HG03064 (cell line): ENCODE measurements at regions not wholly inside any gene's neighbourhood (a gene's known extent, or its start where the extent isn't known, plus 50 kb on each side); places are given as distances from the start of the nearest gene placed in this dataset.

Source experiments
- ATAC-seq: cut with Tn5 transposase; IDR thresholded peaks from one replicate; pipeline ENCODE4 v1.9.1; 2021; ENCODE audit warnings: low read depth; ENCODE audit not compliant: unreplicated experiment

DNA sequence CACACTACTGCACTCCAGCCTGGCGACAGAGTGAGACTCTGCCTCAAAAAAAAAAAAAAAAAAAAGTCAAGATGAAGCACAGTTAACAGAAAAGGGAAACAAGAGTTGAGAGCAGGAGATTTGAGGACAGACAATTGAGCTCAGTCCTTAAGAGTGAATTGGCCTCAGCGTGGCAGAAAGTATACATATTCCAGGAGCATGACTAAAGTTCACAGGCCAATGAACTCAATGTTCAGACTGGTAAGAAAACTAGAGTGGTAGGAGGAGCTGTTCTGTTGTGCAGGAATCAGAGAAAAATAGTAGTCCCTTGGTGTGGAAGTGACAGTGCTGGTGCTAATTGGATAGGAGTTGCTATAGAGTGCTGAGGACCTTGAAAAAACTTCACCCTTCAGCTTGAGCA, 60.0 kb downstream of the NRN1 start:
- ATAC-seq = no peak

DNA sequence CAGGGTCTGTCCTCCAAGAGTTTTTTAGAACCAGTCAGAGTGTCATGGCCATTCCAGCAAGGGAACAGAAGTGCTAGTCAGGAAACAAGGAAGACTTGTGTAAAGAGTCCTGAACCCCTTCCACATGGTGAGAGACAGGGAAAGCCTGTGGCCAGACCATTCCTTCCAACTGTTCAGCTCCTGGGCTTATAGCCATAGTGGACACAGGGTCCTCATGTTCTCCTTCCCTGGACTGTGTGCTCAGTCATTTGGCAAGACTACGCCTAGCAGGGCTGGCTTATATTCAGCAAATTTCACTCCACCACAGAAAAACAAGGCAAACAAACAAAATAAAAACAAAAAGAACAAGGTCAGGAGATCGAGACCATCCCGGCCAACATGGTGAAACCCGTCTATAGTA, 60.5 kb downstream of the NRN1 start:
- no peak for ATAC-seq

DNA sequence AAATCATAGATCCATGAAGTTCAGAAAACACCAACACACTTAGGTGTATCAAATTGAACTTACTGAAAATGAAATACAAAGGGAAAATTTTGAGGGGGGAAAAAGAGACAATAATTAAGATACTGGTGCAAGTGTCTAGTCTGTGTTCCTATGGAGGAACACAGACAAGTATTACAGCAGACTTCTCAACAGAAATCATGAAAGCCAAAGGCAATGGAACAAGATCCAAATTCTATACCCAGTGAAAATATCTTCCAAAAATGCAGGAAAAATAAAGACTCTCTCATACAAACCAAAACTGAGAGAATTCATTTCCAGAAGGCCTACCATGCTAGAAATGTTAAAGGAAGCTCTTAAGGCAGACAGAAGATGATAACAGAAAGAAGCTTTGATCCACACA, 63.1 kb downstream of the NRN1 start:
- no peak for ATAC-seq

DNA sequence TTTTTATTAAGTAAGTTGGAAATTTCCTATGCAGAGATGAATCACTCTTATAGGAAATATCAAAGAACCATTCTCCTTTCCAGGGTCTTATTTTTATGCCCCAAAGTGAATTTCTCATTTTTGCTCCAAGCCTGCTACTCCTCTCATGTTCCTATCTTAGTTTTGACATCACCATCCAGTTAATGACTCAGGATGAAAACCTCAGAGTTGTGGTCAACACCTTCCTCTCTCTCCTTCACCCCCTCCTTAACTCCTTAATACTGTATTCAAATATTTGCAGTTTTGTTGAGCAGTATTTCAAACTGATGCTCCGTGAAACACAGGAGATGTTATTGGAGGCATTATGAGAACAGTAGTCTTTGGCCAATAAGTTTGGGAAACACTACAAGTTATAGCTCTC, 64.1 kb downstream of the NRN1 start:
- no peak for ATAC-seq

DNA sequence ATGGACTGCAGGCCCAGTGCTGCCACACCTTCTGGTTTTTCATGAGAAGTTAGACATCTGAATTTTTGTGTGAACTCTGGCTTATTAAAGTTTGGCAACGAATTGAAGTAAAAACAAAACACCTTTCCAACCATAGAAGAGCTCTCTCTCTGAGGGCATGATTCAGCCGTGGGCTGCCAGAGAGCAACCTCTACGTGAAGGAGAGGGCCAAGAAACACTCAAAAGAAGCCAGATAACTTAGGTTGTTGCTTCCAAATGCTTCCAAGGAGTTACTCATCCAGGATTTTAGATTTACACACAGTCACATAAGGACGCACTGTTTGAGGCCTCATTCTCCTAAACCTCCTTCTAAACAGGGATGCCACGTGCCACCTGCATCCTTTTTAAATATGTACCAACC, 65.5 kb downstream of the NRN1 start:
- no peak for ATAC-seq

DNA sequence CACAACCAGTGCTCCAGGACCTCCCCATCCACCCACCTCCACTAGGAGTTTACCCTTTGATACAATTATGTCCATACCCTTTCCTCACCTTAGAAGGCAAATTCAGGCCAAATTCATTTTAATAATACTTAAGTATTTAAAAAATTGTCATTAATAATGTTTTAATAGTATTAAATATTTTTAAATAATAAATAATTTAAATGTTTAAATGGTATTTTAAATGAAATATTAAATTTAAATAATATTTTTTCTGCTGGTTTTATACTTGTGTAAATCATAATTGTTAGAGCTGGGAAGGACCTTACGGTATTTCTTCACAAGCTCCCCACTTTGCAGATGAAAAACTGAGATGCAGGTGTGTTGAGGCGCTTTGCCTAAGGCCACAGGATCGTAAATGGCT, 67.8 kb downstream of the NRN1 start:
- ATAC-seq = no peak

DNA sequence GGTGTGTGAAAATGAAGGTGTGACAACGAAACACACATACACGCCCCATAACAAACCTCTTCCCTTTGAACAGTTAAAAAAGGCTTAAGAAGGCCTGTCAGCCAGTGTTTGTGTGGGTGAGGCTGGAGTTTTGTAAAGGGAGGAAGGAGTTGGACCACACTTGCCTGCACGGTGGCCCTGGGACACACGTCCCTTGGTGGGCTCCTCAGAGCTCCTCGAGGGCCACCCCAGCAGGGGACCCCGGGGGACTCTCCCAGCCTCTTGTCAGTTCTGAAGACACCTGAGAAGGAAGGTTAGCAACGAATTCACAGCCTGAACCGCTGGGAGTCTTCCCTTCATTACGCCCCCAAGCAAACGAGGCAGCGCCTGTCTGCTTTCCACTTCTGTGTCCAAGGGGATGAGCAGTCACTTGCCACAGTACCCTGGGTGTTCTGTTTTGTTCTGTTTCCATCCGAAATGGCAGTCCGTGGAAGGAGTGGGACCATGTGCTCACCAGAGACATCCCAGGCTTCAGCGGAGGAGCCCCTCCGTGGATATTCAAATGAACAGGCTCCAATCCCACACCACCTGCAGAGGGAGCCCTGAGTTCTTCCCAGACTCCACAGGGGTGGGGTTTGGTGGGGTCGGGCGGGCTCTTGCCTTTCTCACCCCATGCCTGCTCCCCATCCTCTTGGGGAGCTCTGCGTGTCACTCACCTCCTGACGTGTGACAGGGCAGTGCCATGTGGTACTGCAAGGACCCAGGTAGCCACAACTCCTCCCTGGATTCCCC, 68.6 kb downstream of the NRN1 start:
- no peak for ATAC-seq

DNA sequence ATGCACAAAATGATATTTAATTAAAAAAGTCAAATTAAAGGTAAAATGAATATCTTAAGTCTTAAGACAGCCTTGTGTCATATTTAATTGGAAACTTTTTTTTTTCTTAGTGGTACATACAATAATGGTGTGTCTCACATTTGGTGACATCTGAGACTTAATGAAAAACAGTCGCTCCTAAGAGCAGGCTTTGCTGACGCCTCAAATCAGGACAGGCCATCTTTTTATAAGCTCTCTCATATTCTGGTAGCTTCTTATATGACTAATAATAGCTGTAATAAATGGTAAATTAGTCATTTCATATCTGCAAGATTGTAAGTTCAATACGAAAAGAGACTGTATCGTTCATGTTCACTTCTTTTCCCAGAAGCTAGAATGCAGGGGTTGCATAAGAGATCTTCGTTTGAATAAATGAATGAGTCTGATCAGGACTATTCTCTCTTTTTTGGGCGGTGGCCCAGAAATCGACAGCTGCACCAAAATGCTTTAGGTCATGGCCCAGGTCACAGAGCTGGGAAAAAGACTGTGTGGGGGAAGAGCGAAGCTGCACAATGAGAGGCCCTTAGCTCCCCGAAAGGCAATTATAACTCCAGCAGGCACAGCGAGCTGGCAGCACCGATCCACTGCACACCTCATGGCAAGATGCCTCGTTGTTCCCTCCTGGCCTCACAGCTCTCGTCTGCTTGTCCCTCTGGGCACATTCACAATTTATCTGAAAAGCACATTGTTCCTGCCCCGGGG, 69.4 kb downstream of the NRN1 start:
- ATAC-seq = no peak

DNA sequence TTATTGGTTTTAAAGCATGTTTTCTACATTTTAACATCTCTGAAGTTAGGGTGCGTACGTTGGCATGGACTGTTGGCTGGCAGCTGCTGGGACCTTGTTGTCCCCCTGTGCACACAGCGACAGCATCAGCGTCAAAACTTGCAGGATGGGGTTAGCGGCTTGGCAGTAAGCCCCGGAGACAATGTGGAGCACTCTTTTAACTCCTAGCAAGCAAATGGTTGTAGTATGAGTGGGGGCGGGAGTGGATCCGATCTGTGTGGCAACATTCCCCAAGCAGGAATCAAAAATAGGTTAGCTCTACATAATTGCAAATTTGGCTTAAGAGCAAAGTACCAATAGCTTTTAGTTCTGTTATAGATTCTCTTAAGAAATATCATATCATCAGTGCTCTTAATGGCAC, 70.1 kb downstream of the NRN1 start:
- no peak for ATAC-seq

DNA sequence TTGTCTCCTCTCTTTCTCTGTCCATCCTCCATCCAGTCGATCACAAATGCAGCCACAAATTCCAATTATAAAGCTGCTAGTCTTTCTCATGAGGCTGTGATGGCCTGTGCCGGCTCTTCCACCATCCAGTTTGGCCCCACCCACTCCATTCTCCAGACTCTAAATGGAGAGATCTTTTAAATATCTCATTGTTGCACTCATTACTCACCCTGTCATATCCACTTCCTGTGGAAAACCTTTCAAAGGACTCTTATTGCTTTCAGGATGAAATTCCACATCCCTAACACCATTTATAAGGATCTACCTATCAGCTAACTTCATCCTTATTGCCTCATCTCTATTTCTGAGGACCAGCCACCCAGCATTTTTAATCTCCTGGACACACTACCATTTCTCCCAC, 70.6 kb downstream of the NRN1 start:
- no peak for ATAC-seq

DNA sequence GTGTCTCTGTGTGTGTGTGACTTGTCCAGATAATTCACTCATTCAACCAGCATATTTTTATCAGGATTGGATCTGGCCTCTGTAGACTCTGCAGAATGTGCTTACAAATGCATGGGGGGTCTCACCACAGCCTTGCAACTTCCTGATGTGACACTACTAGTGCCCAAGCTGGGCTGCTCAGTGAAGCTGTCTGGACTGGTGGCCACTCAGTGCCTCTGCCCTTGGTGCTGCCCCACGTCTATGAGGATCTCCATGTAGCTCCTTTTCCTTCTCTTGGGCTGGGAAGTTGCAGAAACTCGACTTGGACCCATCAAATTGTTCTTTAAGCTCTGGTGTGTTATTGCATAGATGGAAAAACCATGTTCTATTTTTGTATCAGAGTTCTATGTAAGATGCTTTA, 75.8 kb downstream of the NRN1 start:
- no peak for ATAC-seq

DNA sequence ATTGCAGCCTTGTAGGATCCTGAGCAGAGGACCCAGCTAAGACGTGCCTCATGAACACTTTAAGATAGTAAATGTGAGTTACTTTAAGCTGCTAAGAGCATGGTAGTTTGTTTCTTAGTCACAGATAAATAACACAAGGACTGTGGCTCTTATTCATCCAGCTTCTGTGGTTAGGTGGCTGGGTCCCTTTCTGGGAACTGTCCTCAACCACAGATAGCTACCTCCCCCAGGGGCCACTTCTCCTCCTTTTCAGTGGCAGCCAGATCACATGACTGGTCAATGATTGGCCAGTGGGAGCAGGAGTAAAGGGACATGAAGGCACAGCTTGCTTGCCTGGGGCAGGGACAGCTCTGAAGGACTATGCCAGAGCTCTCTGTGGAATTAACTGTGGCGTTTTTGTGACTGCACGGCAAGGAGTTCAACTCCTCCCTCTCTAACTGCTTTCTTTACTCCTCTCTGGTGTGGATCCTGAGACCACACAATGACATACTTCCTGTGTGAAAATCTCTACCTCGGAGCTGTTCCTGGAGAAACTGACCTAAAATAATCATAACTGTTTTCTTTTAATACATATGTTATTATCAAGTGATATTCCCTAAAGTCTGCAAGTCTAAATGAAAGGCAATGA, 76.5 kb downstream of the NRN1 start:
- ATAC-seq = no peak

DNA sequence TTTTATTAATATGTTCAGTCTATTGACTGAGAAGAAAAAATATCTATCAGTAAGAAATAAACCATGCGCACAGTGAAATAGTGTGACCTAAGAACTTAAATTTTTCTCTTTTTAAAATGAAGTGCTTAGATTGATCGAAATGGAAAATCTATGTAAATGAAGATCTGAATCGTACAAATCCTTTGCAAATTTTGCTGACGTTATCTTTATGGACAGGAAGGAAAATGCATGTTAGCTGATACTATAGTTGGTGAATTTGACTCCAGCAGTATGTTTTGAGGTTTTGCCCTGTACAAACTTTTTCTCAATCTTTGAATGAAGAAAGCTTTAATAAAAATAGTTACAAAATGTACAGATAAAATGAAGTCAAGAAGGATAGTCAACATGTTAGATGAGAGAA, 82.9 kb downstream of the NRN1 start:
- no peak for ATAC-seq

DNA sequence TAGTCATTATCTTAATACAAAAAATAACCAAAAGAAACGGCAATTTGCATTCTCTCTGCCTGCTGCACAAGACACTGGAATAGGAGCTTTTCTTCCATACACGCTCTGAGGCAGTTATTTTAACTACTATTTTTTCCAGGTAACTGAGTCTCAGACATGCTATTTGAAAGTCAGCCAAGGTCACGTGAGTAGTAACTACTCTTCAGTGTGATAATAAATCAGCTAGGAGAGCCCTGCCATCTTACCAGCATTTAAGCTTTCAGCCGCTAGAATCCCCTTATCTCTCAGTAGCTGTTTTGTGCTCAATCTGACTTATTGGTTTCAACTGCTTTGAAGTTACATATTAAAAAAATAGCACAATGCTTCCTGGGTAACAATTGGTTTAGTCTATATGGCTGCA, 84.5 kb downstream of the NRN1 start:
- no peak for ATAC-seq

DNA sequence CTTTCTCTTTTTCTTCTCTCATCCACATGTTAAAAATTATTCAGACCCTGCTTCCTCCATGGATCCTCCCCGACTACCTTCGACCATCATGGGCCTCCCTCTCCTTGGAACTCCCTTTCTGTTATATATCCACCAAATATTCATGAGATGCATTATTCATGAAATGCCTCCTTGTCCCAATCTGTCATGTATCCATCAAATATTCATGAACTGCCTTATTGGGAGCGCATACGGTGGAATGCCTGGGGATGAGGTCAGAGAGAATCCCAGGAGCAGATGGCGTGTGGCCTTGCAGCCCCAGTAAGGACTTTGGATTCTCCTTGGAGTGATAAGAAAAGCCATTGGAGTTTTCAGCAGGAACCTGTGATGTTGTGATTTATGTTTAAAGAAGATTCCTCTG, 97.0 kb downstream of the NRN1 start:
- no peak for ATAC-seq

DNA sequence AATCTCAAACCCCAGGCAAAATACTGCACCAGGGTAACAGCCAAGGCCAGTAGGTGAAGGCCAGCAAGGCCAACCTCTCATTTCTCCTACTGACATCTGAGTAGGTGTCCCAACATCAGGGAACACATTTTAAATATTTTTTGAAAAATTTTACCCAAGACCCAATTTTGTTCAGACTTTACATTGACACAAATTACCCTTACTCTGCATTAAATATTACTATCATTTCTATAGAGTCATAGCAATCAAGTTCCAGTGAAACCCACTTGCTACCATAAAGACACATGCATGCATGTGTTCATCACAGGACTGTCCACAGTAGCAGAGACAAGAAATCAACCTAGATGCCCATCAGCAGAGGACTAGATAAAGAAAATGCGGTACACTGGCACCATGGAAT, 99.9 kb downstream of the NRN1 start:
- ATAC-seq = no peak

DNA sequence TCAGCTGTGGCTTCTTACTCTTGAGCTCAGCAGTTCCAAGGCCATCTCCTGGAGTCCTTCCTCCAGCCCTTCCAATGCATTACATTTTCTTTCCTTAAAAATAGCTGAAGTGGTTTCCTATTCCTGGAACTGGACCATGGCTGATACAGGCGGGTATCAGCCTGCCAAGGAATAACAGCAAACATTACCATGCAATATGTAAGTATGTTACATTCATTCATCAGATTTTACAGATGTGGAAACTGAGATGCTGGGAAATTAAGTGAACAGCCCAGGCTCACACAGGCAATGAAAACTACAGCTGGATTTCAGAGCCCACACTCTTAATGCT, 100.4 kb downstream of the NRN1 start:
- no peak for ATAC-seq

DNA sequence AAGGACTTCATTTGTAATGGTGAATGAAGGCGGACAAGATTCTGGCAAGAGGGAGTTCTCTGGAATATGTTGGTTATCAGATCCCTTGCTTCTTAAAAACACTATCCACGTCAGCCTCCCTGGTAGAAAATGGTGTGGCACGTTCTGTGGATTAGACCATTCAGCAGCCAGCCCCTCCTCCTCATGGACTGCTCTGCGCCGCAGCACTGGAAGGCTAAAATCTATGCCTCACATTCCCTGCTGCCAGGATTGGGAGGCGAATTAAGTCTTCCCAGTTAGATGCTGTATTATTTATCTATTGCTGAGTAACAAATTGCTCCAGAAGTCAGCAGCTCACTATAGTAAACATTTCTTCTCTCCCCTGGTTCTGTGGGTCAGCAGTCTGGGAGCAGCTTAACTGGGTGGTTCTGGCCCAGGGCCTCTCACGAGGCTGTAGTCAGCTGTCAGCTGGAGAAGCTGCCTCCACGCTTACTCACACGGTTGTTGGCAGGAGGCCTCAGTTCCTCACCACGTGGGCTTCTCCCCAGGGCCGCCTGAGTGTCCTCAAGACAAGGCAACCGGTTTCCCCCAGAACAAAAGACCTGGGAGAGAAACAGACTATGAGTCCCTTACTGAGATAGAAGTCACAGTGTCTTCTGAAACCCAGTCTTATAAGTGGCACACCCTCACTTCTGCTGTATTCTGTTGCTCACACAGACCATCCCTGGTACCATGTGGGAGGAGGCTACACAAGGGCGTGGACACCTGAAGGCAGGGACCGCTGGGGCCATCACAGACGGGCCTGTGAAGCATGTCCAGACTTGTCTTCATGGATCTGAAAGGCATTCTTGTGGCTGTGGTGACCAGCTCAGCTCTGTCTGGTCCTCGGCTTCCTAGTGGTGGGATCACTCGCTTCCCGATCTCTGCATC, 101.0 kb downstream of the NRN1 start:
- ATAC-seq = no peak

DNA sequence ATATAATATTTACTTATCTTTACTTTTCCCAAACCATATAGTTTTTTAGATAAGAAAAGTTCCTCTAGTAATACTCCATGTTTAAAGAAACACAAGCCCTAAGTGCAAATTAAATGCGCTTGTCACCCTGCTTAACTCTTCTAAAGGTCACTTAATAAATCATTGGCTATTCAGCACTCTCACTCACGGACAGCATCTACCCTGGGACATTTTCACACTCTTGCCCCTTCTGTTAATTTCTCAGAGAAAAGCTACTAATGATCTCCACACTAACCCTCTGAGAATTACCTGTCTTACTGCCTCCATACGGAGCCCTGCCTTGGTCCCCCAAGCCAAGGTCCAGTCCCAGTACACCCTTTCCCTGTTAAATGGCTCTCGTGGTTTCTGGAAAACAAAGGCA, 102.2 kb downstream of the NRN1 start:
- ATAC-seq = no peak

DNA sequence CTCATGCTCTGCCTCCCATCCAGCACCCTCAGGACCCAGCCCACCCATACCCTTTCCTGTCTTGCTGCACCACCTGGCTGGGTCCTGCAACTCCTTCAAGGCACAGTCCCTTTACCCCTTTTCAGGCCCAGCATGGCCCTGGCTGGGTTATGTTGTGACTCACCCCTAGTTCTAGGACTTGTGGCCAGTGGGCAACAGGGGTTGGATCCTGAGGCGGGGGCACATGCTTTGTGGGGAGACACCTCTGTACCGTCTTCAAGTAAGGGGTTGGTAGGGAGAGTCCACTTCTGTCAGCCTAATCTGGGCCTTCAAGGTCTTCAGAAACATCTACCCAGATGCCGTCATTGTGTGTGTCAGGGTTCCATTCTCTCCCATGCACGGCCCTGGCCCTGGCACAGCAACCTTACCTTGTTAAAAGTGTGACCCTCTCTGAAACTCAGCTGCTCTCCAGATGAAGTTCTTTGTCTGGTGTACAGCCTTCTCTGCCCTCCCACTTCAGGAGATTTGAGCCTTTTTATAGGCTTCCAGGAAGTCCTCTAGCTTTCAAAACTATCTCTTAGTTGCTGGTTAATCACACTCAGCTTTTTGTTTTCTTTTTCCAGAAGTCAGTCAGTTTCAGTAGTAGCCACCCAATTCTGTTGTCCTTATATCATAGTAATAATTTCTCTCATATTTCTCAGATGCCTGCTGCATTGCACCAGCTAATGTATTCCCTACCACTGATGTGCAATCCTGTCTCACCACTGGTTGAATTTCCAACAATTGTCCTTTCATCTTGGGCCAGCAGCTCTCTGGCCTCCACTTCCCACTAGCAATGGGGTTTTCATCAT, 107.3 kb downstream of the NRN1 start:
- no peak for ATAC-seq
